NCI-H1930 (cell line): ENCODE measurements at regions not wholly inside any gene's neighbourhood (a gene's known extent, or its start where the extent isn't known, plus 50 kb on each side); places are given as distances from the start of the nearest gene placed in this dataset.
A peak's percentile ranks its signal among the peaks of the same experiment; 100 is the strongest.

ENCODE experiments used
- DNase-seq, 2 experiments: peaks; one replicate each; lab custom pipeline; 2025; lab: John Stamatoyannopoulos, UW

DNA sequence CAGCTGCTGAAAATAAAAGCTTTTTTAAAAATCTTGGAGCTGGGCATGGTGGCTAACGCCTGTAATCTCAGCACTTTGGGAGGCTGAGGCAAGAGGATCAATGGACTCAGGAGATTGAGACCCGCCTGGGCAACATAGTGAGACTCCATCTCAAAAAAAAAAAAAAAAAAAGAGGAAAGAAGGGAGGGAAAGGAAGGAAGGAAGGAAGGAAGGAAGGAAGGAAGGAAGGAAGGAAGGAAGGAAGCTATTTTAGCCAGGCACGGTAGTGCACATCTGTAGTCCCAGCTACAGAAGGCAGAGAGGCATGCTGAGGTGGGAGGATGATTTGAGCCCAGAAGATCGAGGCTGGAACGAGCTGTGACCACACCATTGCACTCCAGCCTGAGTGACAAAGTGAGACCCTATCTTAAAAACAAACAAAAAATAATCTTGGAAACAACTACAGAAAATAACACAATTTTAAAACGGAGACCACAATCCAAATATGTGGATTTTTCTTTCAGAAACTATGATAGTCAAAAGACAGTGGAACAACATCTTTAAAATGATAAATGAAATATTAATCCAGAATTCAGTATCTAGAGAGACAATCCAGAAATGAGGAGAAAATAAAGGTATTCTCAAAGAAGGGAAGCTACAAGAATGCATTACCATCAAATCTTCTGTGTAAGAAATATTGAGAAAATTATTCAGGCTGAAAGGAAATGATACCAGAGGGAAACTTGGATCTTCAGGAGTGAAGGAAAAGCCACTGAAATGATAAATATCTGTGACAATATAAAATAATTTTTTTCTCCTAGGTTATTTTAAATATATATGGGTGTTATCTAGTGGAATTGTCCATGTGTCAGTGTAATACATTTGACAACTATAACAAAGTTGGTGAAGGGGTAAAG lies 182.0 kb downstream of the GPX5 start:
- no peak for DNase-seq

DNA sequence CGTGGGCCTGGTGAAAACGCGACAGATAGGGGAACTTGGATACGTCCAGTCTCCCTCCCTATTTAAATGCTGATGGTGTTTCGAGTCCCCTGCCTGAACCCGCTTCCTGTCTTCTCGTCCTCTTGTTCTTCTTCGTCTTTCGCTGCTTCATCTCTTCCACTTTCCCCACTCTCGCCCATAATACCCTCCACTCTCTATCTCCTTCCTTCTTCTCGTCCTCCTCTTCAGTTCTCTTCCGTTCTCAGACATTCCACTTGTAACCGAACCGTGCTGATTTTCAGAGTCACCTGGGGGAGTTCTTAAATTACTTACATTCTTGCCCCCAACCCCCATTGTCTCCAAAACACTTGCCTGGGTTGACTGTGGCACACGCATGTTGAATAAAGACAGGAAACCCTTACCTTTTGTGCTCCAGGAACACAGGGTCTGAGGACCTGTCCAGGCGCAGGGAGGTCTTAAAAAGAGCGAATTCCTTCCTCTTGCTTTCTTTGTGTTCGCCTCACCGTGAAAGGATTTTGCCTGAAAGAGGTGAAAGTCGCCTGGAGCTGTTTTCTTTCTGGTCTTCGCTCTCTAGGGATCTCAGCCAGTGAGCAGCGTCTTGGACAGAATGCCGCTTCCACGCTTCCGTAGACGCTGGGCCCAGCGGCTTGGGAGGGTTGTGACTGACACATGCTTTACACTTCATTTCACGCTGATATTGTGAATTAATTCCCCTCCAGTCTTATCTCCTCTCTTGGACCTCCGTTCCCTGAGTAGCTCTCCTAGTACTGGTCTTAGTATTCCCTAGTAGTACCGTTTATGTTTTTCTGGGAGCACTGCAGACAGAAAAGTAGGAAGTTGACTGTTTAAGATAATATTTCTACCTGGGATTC lies 184.0 kb downstream of the GPX5 start:
- no peak for DNase-seq

DNA sequence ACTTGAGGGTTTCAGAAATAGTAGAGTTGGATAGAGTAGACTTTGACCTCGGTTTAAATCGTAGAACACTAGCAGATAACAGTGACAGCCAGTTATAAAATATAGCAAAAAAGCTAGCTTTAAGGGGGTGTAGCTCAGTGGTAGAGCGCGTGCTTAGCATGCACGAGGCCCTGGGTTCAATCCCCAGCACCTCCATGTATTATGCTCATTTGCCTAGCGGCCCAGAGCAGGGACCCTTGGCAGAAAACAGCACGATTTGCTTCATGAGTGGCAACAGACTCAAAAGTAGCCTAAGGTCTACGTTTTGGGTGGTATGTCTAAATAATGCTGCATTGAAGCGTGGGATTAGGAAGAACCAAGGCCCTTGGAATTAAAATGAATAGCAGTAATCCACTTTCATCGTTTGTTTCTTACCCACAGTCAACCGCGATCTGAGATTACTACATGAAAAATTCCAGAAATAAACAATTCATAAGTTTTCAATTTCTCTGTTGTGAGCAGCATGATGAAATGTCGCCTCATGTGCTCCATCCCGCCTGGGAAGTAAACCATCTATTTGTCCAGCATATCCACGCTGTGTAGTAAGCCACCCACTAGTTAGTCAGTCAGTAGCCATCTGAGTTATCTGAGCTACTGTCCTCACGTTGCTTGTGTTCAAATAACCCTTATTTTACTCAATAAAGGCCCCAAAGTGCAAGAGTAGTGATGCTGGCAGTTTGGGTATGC lies 184.9 kb downstream of the GPX5 start:
- peak in 1 of 2 experiments; percentile 9 for DNase-seq

DNA sequence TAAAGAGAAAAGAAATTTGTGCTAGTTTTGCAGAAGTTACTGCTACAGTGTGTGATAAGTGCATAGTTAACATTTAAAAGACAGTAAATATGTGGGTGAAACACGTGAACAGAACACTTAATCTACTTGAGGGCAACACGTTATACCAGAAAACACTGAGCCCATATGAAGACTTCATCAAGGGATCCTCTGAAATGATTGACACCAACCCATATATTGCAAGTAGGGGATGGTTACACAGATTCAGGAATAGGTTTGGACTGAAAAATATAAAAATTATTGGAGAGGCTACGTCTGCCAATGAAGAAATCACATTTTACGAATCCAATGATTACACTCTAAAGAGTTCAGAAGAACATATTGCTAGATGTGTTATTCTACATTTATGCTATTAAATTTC lies 185.6 kb downstream of the GPX5 start:
- DNase-seq: no peak

DNA sequence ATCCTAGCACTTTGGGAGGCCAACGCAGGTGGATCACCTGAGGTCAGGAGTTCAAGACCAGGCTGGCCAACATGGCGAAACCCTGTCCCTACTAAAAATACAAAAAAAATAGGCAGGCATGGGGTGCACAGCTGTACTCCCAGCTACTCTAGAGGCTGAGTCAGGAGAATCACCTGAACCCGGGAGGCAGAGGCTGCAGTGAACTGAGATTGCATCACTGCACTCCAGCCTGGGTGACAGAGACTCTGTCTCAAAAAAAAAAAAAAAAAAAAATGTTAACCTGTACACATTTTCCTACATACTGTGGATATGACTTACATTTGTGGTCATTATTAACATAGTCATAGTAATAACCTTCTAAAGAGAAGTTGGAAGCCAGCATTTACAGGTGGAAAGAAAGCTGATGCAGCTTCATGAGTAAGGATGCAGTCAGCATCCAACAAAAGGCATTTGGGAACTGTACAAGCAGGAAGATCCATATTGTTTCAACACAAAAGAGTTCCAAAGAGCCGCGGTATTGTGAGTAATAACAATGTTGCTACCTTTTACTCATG lies 186.2 kb downstream of the GPX5 start:
- no peak for DNase-seq

DNA sequence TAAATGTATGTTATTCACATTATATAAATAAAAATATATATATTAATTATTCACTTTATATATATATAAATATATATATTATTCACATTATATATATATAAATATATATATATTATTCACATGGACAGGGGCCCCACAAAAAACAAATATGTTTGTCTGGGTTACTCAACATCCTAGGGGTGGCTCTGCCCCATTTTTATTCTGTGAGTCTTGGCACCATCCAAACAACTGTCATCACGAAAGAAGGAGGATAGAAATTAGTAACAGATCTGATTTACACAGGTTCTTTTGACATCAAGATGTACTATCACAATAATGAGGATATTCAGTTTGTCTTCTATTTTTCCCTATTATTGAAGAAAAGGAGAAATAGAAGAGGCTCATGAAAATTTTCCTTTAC lies 187.3 kb downstream of the GPX5 start:
- DNase-seq: no peak

DNA sequence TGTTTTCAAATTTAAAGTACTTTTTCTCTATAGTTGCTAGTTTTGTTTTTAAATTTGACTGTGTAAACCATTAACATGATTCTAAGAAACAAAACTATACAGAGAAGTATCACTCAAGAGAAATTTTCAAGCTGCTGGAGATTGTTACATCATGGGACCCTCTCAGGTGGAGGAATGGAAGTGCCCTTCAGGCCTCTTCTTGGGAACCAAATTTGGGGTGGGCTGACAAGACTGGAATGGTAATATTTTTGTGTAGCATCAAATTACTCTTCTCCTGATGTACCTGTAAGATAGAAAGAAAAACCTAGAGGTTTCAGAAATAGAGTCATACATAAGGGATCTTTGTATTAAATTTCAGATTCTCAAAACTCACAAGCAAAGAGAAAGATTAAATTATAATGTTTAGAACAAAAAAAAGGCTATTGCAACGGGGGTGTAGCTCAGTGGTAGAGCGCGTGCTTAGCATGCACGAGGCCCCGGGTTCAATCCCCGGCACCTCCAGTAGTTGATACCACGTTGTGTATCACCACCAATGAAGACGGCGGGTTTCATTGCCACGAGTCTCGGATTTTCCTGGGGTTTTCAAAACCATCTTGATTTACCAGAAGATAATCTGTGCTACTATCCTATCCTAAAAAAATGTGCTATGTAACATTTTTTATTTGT lies 193.7 kb downstream of the GPX5 start:
- no peak for DNase-seq

DNA sequence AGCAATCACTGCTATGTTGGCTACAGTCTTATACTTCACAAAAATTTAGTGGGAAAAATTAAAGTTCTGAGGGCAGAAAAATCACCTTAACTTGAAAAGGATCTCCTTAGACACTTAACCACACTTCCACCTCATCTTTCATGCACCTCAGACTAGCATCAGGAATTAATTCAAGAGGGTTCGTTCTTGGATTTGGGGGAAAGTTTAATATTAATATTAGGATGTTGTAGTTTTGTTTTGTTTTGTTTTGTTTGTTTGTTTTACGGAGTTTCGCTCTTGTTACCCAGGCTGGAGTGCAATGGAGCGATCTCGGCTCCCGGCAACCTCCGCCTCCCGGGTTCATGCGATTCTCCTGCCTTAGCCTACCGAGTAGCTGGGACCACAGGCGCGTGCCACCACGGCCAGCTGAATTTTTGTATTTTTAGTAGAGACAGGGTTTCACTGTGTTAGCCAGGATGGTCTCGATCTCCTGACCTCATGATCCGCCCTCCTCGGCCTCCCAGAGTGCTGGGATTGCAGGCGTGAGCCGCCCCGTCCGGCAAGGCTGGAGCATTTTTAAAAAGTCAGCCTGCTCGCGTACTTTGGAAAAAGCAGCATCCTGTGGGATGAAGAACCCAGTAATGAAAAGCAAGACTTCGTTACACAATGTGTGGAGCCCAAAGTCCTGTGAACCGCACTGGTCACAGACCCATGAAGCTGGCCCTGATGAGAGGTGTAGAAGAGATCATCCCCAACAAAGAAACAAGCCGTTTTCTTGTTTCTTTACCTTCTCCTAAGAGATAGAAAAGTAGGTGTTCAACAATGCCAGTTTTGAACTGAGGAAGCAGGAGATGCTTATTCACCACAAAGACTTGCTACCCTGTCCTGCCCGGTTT lies 194.9 kb downstream of the GPX5 start:
- no peak for DNase-seq

DNA sequence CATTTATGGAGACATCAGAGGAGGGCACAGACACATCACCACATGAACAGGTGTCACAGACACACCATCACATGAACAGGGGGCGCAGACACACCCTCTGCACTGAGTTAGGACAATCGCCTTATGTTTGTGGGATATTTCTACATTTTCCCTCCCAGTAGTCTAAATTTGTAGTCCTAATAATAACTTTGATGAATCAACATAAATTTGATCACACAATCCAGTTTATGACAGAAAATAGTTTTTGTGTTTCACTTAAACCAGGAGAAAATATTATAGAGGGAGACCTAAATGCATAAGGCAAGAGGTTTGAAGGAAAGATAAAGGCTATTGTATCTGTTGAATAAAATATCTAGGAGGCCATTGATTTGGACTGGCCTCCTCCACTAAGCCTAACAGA lies 195.7 kb downstream of the GPX5 start:
- DNase-seq: no peak

DNA sequence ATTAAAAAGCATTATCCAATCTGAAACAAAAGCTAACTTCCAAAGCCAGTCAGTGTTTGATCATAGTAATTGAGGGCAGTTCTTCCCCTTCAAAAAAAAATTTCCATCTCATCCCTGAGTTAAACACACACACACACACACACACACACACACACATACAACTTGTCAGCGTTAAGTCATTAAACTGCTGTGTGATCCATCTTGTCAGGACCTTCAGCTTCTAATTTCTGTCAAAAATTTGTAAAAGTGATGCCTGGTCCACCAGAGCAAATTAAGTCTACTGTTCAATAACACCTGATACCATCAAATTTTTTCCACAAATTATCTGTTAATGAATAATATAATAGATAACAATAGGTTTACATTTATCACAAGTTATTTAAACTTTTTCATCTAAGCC lies 198.7 kb downstream of the GPX5 start:
- no peak for DNase-seq

DNA sequence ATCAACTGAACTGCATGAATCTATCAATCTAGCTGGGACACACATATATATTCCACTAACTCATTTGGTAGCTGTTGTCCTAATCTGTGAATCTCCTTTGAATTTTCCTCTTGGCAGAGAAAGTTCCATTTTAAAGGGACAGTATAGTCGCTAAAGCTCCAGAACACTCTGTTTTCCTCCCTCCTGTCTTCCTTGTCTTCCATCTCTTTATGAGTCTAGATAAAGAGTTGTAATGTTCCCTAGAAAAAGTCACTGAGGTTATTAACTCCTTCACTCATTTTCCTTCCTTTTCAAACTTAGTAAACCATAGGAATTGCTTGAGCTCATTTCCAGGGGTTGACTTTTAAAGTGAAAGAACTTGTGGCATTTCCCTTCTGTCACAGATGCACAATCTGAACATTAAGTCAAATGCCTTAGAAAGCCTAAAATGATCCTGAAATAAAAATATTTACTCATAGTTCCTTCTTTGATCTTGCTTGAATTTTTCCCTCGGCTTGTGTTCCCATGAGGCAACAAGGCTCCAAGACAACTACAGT lies 198.4 kb downstream of the TRIM27 start:
- no peak for DNase-seq

DNA sequence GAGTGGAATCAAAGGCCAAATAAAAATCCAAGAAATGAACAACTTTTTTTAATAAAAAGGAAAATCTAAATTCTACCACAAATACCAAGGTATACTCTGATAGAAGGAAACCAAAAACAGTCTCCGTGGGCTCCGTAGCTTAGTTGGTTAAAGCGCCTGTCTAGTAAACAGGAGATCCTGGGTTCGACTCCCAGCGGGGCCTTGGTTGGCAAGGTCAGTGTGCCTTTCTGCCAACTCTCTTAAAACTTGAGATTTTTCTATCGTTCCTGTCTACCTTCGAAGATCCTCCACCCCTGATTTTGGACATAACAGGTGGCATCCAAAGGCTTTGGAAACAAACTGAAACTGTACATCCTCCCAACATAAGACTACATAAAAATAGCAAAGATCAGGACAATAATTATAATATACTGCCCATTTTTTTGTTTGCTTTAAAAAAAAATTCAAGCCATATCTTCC lies 197.9 kb downstream of the TRIM27 start:
- DNase-seq: no peak

DNA sequence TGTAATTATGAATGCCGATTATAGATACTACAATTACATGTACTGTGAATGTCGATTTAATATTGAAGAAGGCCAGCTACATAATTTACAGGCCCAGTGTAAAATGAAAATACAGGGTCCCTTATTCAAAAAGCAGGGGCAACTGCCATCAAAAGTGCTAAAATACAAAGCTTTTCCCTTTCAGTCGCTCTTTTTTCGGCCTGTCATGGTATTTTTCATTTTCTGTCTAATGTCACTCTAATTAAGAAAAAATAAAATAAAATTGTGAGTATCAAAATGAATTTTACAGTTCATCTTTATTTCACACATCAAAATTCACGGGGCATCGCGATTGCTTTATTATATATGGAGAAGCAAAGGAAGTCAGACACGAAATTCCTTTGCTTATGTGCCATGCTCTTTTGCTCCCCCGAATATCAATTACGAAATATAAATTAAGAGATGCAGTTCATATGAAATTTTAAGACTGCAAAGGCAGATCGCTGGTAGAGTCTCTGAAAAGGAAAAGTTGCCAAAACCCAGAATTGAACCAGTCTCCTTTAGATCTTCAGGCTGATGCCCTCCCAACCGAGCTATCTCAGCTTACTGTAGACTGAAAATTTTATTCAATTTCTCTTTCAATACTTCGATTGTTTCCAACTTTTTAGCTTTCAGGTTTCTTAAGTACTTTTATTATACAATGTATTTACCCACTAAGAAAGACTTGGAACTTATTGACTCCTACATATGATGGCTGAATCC lies 197.0 kb downstream of the TRIM27 start:
- no peak for DNase-seq

DNA sequence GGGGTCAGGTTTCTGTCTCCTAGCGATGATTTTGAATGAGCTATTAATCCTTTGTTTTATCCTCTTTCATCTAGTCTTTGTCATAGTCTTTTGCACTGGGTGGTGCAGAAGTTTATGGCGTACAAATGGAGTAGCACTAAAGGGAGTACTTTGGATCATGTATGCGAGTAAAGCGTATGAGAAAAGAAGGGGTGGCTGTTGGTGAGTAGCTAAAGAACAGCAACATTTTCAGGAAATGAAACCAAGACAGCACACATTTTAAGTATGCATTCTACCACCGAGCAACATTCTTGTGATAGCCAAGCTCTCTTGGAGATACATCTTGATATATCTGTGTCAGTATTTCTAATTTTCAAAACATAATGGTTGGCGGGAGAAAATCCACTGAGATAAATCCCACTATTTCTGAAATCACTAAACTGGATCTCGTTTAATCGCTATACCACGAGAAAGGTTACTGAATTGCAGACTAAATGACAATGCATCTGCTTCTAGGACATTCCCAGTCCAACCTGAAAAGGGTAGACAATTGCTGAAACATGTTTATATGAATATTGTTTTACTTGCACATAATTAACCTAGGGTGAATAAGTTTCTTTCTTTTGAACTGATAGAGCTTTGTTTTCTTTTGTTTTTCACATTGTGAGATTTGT lies 196.1 kb downstream of the TRIM27 start:
- DNase-seq: no peak

DNA sequence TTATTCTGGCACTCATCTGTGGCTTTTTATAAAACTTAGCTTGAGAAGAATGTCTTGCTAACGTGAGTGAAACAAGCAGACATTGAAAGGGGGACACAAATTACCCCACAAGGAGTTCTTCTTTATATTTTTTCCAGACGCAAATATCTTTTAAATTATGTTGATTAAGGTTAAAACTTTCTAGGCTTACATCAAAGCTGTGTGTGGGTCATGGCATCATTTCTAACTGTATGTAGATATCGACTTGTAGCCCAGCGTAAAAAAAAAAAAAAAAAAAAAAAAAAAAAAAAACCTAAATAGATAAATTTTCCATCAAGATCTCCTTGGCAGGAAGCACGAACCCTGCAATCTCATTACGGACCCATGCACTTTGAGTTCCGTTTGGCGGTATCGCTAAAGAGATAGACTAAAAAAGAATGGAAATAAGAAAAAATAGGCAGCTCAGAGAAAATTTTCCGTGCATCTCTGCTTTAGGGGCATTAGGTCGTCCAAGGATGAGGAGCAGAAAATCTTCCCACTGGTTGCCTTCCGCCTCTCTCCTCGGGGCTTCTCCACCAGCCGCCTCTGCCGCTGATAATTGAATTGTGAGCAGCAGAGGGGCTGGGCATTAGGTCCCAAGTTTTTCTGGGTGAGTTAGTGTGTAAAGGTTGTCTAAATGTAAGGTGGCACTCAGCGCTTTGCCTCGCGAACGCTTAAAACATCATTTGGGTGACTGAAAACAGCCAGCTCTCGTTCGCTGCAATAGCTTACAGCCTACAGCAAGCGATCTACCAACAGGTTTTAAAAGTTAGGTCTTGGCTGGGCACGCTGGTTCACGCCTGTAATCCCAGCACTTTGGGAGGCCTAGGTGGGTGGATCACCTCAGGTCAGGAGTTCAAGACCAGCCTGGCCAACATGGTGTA lies 194.0 kb downstream of the TRIM27 start:
- DNase-seq: no peak

DNA sequence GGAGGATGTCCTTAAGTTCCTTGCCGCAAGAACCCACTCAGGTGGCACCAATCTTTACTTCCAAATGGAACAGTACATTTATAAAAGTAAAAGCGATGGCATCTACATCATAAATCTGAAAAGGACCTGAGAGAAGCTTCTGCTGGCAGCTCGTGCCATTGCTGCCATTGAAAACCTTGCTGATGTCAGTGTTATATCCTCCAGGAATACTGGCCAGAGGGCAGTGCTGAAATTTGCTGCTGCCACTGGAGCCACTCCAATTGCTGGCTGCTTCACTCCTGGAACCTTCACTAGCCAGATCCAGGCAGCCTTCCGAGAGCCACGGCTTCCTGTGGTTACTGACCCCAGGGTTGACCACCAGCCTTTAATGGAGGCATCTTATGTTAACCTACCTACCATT lies 191.7 kb downstream of the TRIM27 start:
- no peak for DNase-seq

DNA sequence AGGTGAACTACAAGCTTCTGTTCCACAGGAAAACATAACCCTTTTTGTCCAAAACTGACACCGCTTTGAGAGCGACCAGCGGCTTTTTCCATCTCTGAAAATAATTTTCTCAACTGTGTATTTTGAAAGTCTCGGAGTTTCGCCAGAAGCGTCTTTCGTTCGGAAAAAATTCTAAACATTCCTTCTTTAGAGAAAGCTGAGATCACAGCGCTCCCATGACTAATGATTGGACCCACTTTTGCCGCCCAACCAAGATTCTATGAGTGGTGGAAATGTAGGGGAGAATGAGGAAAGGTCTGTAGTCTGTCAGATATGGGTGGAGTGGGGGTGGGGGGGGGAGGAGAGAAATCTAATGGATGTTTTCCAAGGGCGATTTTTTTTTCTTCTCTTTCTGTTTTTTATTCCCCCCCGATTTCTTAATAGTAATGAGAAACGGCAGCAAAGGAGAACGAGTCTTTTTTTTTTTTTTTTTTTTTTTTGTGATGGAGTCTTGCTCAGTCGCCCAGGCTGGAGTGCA lies 189.3 kb downstream of the TRIM27 start:
- no peak for DNase-seq

DNA sequence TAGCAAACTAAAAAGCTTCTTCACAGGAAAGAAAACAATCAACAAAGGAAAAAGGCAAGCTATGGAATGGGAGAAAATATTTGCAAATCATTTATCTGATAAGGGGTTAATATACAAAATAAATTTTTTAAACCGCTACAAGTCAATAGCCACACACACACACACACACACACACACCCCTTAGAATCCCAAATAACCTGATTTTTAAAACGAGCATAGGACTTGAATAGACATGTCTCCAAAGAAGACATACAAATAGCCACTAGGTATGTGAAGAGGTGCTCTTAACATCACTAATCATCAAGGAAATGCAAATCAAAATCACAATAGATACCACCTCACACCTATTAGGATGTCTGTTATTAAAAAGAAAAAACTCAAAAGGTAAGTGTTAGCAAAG lies 187.7 kb downstream of the TRIM27 start:
- DNase-seq: no peak
